Colonic mucosa (tissue), 4 donors: ENCODE measurements at regions not wholly inside any gene's neighbourhood (a gene's known extent, or its start where the extent isn't known, plus 50 kb on each side); places are given as distances from the start of the nearest gene placed in this dataset.
"Not testable (repeated sequence)": the region's sequence is repeated elsewhere in the genome, so short reads cannot be mapped to it uniquely, and the experiment has no call there.

Source experiments
- DNase-seq: peaks from one replicate; pipeline ENCODE4 v3.0.0-alpha.2; 2020
- H3K27ac ChIP-seq: fragments of 200-600 bp; one replicate; pipeline ENCODE4 v1.8.0; 2021
- H3K27me3 ChIP-seq: fragments of 200-600 bp; one replicate; pipeline ENCODE4 v1.8.0; 2021
- H3K36me3 ChIP-seq: fragments of 200-600 bp; one replicate; pipeline ENCODE4 v1.8.0; 2021
- H3K4me1 ChIP-seq: fragments of 200-600 bp; one replicate; pipeline ENCODE4 v1.8.0; 2021; ENCODE audit warnings: mild to moderate bottlenecking
- H3K4me3 ChIP-seq: fragments of 200-600 bp; one replicate; pipeline ENCODE4 v1.8.0; 2021
- H3K9ac ChIP-seq, 2 donors: one replicate each; pipeline ENCODE4 v1.7.0; 2013; ENCODE audit warnings: control low read depth in 2 of 2, low read depth in 2 of 2, low read length in 2 of 2
- H3K9me3 ChIP-seq: fragments of 200-600 bp; one replicate; pipeline ENCODE4 v1.8.0; 2021
- intact Hi-C: fragments of 100-400 bp; cut with DNase I; formaldehyde crosslinking; loops from one replicate; pipeline ENCODE4 v1.14.1; 2022
- TF ChIP-seq, protein P1 (sequence below): fragments of 200-600 bp; IDR thresholded peaks from one replicate; pipeline ENCODE4 v1.8.0; 2022; ENCODE audit warnings: antibody characterized with exemption, mild to moderate bottlenecking
- donor health status: healthy.
- donor health status: DM: no; HTN: no; CAD: no.
- donor health status: DM: no; HTN: no; CAD: no.

DNA sequence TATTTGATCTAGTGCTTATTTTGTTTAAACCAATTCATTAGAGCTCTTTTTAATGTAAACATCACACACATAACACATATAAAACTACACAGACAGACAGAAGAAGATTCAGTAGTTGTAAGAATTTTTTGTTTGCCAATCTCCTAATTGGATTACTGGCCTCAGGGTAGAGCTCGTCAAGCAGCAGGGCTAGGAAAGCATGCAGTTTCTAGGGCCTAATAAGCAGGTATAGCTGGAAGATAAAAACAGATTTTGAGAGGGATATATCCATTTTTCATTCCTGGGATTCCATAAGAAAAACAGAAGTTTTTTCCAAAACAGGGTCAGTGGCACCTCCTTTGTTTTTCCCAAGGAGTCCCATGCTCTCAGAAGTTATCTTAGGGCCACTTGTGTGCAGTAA, 265.2 kb upstream of the SGO1 start:
- H3K4me1 ChIP-seq: no peaks in the 10 kb centered on the region
- H3K36me3 ChIP-seq: no peaks in the 10 kb centered on the region
- no peak overlapping the region for H3K27ac ChIP-seq
- H3K9me3 ChIP-seq: no peaks in the 10 kb centered on the region
- TF ChIP-seq, protein P1, sequence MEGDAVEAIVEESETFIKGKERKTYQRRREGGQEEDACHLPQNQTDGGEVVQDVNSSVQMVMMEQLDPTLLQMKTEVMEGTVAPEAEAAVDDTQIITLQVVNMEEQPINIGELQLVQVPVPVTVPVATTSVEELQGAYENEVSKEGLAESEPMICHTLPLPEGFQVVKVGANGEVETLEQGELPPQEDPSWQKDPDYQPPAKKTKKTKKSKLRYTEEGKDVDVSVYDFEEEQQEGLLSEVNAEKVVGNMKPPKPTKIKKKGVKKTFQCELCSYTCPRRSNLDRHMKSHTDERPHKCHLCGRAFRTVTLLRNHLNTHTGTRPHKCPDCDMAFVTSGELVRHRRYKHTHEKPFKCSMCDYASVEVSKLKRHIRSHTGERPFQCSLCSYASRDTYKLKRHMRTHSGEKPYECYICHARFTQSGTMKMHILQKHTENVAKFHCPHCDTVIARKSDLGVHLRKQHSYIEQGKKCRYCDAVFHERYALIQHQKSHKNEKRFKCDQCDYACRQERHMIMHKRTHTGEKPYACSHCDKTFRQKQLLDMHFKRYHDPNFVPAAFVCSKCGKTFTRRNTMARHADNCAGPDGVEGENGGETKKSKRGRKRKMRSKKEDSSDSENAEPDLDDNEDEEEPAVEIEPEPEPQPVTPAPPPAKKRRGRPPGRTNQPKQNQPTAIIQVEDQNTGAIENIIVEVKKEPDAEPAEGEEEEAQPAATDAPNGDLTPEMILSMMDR: no peak
- DNase-seq: no peak
- no peaks in the 10 kb centered on the region for H3K27me3 ChIP-seq
- H3K9ac ChIP-seq: no peak overlapping the region
- intact Hi-C loops: no loop called here
- no peak overlapping the region for H3K4me3 ChIP-seq

DNA sequence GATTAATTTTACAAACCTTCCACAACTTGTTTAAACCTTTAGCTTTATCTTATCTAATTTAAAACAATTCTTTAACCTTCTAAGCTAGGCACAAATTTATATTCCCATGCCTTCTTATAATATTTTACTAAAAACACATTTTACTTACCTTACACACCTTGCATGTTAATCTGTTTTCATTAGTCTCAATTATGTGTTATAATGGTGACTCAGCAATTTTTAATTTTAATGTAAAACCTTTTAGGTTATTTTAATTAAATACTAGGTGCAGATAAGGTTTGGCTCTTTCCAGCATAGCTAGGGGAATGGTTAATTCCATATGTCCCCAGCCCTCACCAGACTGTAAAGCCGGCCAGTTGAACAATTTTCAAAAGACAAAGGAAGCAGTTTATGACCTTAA, 264.6 kb upstream of the SGO1 start:
- H3K4me3 ChIP-seq: no peak overlapping the region
- H3K36me3 ChIP-seq: no peaks in the 10 kb centered on the region
- TF ChIP-seq, protein P1: no peak
- no peaks in the 10 kb centered on the region for H3K4me1 ChIP-seq
- H3K27me3 ChIP-seq: no peaks in the 10 kb centered on the region
- H3K9ac ChIP-seq: no peak overlapping the region
- intact Hi-C loops: no loop called here
- no peak for DNase-seq
- H3K27ac ChIP-seq: no peak overlapping the region
- no peaks in the 10 kb centered on the region for H3K9me3 ChIP-seq

DNA sequence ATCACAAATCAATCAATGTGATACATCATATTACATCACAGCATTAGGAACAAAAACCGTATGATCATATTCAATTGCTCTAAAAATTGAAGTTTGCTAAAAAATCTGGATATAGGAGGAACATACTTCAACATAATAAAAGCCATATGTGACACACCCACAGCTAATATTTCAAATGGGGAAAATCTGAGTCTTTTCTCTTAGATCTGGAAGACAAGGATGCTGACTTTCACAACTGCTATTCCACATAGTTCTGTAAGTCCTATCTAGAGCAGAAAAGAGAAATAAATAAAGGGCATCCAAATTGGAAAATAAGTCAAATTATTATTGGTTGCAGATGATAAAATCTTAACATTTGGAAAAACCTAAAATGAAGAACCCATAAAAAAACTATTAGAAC, 256.8 kb upstream of the SGO1 start:
- Histone ChIP-seq H3K36me3 (no peaks in the 10 kb centered on the region), H3K9ac (no peak overlapping the region), H3K27me3 (no peaks in the 10 kb centered on the region), H3K4me3 (no peak overlapping the region), H3K4me1 (no peaks in the 10 kb centered on the region), H3K27ac (no peak overlapping the region), H3K9me3 (peaks cover 4% of the 10 kb centered on the region)
- TF ChIP-seq, protein P1: no peak
- DNase-seq: no peak
- intact Hi-C loops: no loop called here

DNA sequence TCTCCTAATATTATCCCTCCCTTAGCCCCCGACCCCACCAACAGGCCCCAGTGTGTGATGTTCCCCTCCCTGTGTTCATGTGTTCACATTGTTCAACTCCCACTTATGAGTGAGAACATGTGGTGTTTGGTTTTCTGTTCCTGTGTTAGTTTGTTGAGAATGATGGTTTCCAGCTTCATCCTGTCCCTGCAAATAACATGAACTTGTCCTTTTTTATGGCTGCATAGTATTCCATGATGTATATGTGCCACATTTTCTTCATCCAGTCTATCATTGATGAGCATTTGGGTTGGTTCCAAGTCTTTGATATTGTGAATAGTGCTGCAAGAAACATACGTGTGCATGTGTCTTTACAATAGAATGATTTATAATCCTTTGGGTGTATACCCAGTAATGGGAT, 241.3 kb upstream of the SGO1 start:
- H3K4me3 ChIP-seq, H3K36me3 ChIP-seq, DNase-seq, H3K9ac ChIP-seq, H3K27ac ChIP-seq, H3K9me3 ChIP-seq, H3K27me3 ChIP-seq, H3K4me1 ChIP-seq, intact Hi-C loops: not testable (repeated sequence)

DNA sequence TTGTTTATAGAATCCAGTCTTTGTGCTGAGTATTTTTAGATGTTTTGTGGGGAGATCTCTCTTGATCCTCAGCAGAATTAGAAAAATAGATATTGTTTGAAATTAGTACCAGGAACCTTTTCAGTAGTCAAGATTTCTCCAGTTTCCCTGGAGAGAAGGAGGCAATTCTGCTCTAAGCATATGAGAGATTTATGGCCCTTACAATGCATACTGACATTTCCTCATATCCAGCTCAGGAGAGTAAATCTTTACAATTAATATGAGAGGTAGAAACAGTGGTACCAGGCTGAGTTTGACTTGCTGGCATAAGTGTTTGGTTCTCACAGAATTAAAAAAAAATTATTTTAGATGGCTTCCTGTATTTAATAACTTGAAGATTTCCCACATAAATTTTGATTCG, 239.1 kb upstream of the SGO1 start:
- Histone ChIP-seq H3K27me3 (no peaks in the 10 kb centered on the region), H3K9me3 (no peaks in the 10 kb centered on the region), H3K4me1 (no peaks in the 10 kb centered on the region), H3K36me3 (no peaks in the 10 kb centered on the region), H3K27ac (no peak overlapping the region), H3K9ac (no peak overlapping the region), H3K4me3 (no peak overlapping the region)
- intact Hi-C loops: no loop called here
- TF ChIP-seq, protein P1: no peak
- DNase-seq: no peak

DNA sequence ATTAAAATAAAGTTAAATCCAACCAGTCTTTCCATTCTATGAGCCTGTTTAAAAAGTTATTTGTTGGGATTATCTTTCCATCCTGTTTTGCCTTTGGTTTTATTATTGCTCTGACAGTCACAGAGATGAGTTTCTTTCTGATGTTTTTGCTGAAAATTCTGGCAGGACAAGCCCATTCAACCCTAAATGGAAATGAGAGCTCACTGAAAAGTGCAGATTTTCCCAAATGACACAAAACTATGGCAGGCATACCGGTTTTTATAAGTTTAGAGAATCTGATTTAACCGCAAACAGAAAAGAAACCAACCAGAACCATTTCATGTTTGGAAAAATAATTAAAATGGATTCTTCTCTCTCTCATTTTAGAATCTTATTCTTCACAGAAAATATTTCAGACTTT, 238.1 kb upstream of the SGO1 start:
- Histone ChIP-seq H3K4me3 (no peak overlapping the region), H3K9ac (no peak overlapping the region), H3K36me3 (no peaks in the 10 kb centered on the region), H3K27me3 (no peaks in the 10 kb centered on the region), H3K4me1 (no peaks in the 10 kb centered on the region), H3K27ac (no peak overlapping the region), H3K9me3 (no peaks in the 10 kb centered on the region)
- TF ChIP-seq, protein P1: no peak
- DNase-seq: no peak
- intact Hi-C loops: no loop called here
